A673 (cell line): ENCODE measurements at regions not wholly inside any gene's neighbourhood (a gene's known extent, or its start where the extent isn't known, plus 50 kb on each side); places are given as distances from the start of the nearest gene placed in this dataset.

Experiments
- BruUV-seq: library from RNA; stranded (reverse); fragments of 400-500 nt; replicated peaks from 2 replicates; lab custom pipeline; 2021; lab: Mats Ljungman, UMichigan
- CTCF ChIA-PET: fragments of 300-600 bp; sonication (Branson Sonifier 250); formaldehyde crosslinking; loops from one replicate; lab custom pipeline; 2022; ENCODE audit warnings: antibody characterized with exemption; lab: Charles Lee
- POLR2A ChIA-PET: fragments of 300-600 bp; sonication (Branson Sonifier 250); formaldehyde crosslinking; loops from one replicate; lab custom pipeline; 2022; ENCODE audit warnings: antibody characterized with exemption; ENCODE audit not compliant: low non-redundant PET; lab: Charles Lee
- DNase-seq: peaks from one replicate; pipeline ENCODE4 v3.0.0-alpha.2; 2015; ENCODE audit warnings: low spot score
- H3K27ac ChIP-seq: fragments of 200-600 bp; sonication (generic); 2 replicates; pipeline ENCODE4 v1.5.1; 2016; ENCODE audit warnings: mixed run types, low read depth, mild to moderate bottlenecking, mixed read lengths, antibody characterized with exemption, low read length; ENCODE audit not compliant: poor library complexity, severe bottlenecking
- H3K27me3 ChIP-seq: fragments of 200-600 bp; sonication (generic); replicated peaks from 2 replicates; pipeline ENCODE4 v1.6.1; 2017; ENCODE audit warnings: mixed run types, low read depth, mild to moderate bottlenecking, mixed read lengths, antibody characterized with exemption, low read length; ENCODE audit not compliant: insufficient read depth, poor library complexity
- H3K36me3 ChIP-seq: fragments of 200-600 bp; sonication (generic); 2 replicates; pipeline ENCODE4 v1.6.1; 2016; ENCODE audit warnings: mixed run types, mild to moderate bottlenecking, mixed read lengths, antibody characterized with exemption, low read length; ENCODE audit not compliant: insufficient read depth, poor library complexity, severe bottlenecking
- H3K4me1 ChIP-seq: fragments of 200-600 bp; sonication (generic); 2 replicates; pipeline ENCODE4 v1.6.1; 2017; ENCODE audit warnings: mixed run types, mild to moderate bottlenecking, mixed read lengths, antibody characterized with exemption, low read length; ENCODE audit not compliant: insufficient read depth, poor library complexity, severe bottlenecking
- H3K4me3 ChIP-seq: fragments of 200-600 bp; sonication (generic); 2 replicates; pipeline ENCODE4 v1.5.1; 2016; ENCODE audit warnings: low read depth, mixed run types, mild to moderate bottlenecking, mixed read lengths, low read length; ENCODE audit not compliant: poor library complexity, severe bottlenecking
- H3K9me3 ChIP-seq: fragments of 200-600 bp; sonication (generic); 2 replicates; pipeline ENCODE4 v1.6.1; 2016; ENCODE audit warnings: mixed run types, low read depth, mild to moderate bottlenecking, mixed read lengths, antibody characterized with exemption, low read length; ENCODE audit not compliant: poor library complexity, severe bottlenecking
- EZH2 ChIP-seq: fragments of 200-600 bp; sonication (generic); IDR thresholded peaks from 2 replicates; pipeline ENCODE4 v1.6.1; 2017; ENCODE audit warnings: borderline replicate concordance, low read depth, mild to moderate bottlenecking, mixed read lengths, antibody characterized with exemption, low read length; ENCODE audit not compliant: poor library complexity, severe bottlenecking
- intact Hi-C: fragments of 100-400 bp; cut with micrococcal nuclease; formaldehyde crosslinking; loops from one replicate; pipeline ENCODE4 v1.10.0; 2022; ENCODE audit not compliant: unreplicated experiment
- TF ChIP-seq, protein P1 (sequence below): fragments of 300-800, 200-600 bp; sonication (generic); conservative IDR thresholded peaks from 2 replicates; pipeline ENCODE4 v1.5.1; 2017; ENCODE audit warnings: low read depth, mild to moderate bottlenecking, antibody characterized with exemption, low read length, moderate library complexity, mixed read lengths

DNA sequence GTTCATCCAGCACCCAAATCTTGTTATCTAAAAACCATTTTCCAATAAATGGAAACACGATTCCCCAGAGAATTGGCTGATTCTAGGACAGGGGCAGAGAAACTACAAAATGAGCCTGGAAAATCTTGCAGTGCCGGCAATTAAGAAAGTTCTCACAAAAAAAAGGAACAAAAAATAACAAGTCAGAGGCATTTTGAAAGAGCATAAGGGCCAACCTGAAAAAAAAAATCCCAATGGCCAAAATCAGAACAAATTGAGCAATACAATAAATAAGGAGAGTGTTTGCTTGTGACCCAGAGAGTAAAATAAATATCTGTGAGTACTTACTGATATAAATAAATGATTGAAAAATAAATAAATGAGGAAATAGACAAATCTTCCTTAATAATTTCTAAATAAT lies 55.1 kb upstream of the S1PR3 start:
- H3K9me3 ChIP-seq = no peaks in the 10 kb centered on the region
- ChIA-PET POLR2A (no interaction called here), CTCF (no interaction called here)
- no peaks in the 10 kb centered on the region for H3K36me3 ChIP-seq
- no TSS peak for BruUV-seq
- no peak overlapping the region for H3K4me3 ChIP-seq
- intact Hi-C loops = no loop called here
- H3K4me1 ChIP-seq = no peaks in the 10 kb centered on the region
- no peak overlapping the region for H3K27ac ChIP-seq
- no peak for DNase-seq
- TF ChIP-seq, protein P1, sequence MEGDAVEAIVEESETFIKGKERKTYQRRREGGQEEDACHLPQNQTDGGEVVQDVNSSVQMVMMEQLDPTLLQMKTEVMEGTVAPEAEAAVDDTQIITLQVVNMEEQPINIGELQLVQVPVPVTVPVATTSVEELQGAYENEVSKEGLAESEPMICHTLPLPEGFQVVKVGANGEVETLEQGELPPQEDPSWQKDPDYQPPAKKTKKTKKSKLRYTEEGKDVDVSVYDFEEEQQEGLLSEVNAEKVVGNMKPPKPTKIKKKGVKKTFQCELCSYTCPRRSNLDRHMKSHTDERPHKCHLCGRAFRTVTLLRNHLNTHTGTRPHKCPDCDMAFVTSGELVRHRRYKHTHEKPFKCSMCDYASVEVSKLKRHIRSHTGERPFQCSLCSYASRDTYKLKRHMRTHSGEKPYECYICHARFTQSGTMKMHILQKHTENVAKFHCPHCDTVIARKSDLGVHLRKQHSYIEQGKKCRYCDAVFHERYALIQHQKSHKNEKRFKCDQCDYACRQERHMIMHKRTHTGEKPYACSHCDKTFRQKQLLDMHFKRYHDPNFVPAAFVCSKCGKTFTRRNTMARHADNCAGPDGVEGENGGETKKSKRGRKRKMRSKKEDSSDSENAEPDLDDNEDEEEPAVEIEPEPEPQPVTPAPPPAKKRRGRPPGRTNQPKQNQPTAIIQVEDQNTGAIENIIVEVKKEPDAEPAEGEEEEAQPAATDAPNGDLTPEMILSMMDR = no peak
- TF ChIP-seq EZH2 = no peak
- H3K27me3 ChIP-seq = no peaks in the 10 kb centered on the region

DNA sequence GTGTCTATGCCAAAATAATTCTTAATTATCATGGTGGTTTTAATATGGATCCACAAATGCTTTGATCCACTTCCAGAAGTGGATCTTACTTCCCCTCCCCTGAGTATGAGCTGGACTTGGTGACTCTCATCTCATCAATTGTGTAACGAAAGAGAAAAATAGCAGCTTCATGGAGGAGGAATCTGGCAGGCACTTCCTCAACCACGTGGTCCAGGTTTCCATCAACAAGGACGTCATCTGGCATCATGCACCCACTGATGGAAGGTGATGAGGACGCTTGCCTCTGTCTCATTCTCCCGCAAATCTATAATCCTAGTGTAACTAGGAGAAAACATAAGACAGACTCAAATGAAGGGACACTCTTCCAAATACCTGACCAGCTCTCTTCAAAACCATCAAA lies 54.6 kb upstream of the S1PR3 start:
- POLR2A ChIA-PET = no interaction called here
- Histone ChIP-seq H3K27me3 (no peaks in the 10 kb centered on the region), H3K4me3 (no peak overlapping the region), H3K9me3 (no peaks in the 10 kb centered on the region), H3K27ac (no peak overlapping the region), H3K36me3 (no peaks in the 10 kb centered on the region), H3K4me1 (no peaks in the 10 kb centered on the region)
- BruUV-seq = no TSS peak
- no peak for DNase-seq
- intact Hi-C loops = no loop called here
- CTCF ChIA-PET = no interaction called here
- TF ChIP-seq, protein P1 = no peak
- TF ChIP-seq EZH2 = no peak

DNA sequence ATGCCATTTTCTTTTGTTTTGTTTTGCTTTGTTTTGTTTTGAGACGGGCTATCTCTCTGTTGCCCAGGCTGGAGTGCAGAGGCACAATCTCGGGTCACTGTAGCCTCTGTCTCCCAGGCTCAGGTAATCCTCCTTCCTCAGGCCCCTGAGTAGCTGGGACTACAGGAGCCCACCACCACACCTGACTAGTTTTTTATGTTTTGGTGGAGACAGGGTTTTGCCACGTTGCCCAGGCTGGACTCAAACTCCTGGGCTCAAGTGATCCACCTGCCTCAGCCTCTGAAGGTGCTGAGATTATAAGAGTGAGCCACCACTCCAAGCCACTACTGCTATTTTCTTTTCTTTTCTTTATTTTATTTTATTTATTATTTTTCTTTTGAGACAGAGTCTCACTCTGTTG lies 54.0 kb upstream of the S1PR3 start:
- DNase-seq = no peak
- Histone ChIP-seq H3K4me1 (no peaks in the 10 kb centered on the region), H3K4me3 (no peak overlapping the region), H3K9me3 (no peaks in the 10 kb centered on the region), H3K36me3 (no peaks in the 10 kb centered on the region), H3K27me3 (no peaks in the 10 kb centered on the region), H3K27ac (no peak overlapping the region)
- TF ChIP-seq EZH2 = no peak
- TF ChIP-seq, protein P1 = no peak
- POLR2A ChIA-PET = no interaction called here
- no TSS peak for BruUV-seq
- intact Hi-C loops = no loop called here
- CTCF ChIA-PET = no interaction called here
